Peyer's patch (tissue), 4 donors: ENCODE measurements at regions not wholly inside any gene's neighbourhood (a gene's known extent, or its start where the extent isn't known, plus 50 kb on each side); places are given as distances from the start of the nearest gene placed in this dataset.

ENCODE experiments used
- DNase-seq, 3 donors: peaks; one replicate each; pipeline ENCODE4 v3.0.0-alpha.2; 2017 to 2019
- H3K27ac ChIP-seq, 4 donors: fragments of 200-600 bp; sonication (generic); one replicate each; pipeline ENCODE4 v1.5.1; 2016 to 2019
- H3K27me3 ChIP-seq, 2 donors: fragments of 200-600 bp; sonication (generic); one replicate each; pipeline ENCODE4 v1.5.1; 2019
- H3K36me3 ChIP-seq, 3 donors: fragments of 200-600 bp; sonication (generic); one replicate each; pipeline ENCODE4 v1.5.1; 2016 to 2019
- H3K4me1 ChIP-seq, 4 donors: fragments of 200-600 bp; sonication (generic); one replicate each; pipeline ENCODE4 v1.5.1; 2016 to 2019
- H3K4me3 ChIP-seq, 4 donors: fragments of 200-600 bp; sonication (generic); 1 replicate in 3 of 4; 2 replicates in 1 of 4; pipeline ENCODE4 v1.5.1; 2016 to 2019; ENCODE audit warnings: mild to moderate bottlenecking in 1 of 4
- H3K9me3 ChIP-seq, 4 donors: fragments of 200-600 bp; sonication (generic); one replicate each; pipeline ENCODE4 v1.5.1; 2016 to 2019; ENCODE audit warnings: mild to moderate bottlenecking in 1 of 4
- POLR2A ChIP-seq, 2 donors: fragments of 450-650 bp; IDR thresholded peaks; one replicate each; pipeline ENCODE4 v1.5.1; 2017; ENCODE audit warnings: antibody characterized with exemption in 2 of 2, mild to moderate bottlenecking in 2 of 2, moderate library complexity in 2 of 2
- TF ChIP-seq, protein P1 (sequence below), 6 experiments: fragments of 450-650 bp in 4 of 6; fragments of 200-600 bp in 2 of 6; sonication (generic) in 1 of 6; IDR thresholded peaks; one replicate each; pipeline ENCODE4 v1.5.1; 2017 to 2019; ENCODE audit warnings: antibody characterized with exemption in 6 of 6, mild to moderate bottlenecking in 3 of 6, moderate library complexity in 1 of 6

DNA sequence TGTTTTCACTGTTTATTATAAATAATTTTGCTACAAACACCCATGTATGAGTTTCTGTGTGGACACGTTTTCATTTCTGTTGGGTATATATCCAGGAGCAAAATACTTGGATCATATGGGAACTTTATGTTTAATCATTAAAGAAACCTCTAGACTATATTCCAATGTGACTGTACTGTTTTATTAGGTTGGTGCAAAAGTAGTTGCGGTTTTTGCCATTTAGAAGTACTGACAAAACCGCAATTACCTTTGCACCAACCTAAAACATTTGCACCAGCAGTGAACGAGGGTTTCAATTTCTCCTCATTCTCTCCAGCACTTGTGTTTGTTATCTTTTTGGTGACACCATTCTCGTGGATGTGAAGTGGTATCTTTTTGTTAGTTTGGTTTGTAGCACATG, 565.0 kb downstream of the TRIML1 start:
- no peak overlapping the region for H3K4me3 ChIP-seq
- H3K27ac ChIP-seq, result no peak overlapping the region

DNA sequence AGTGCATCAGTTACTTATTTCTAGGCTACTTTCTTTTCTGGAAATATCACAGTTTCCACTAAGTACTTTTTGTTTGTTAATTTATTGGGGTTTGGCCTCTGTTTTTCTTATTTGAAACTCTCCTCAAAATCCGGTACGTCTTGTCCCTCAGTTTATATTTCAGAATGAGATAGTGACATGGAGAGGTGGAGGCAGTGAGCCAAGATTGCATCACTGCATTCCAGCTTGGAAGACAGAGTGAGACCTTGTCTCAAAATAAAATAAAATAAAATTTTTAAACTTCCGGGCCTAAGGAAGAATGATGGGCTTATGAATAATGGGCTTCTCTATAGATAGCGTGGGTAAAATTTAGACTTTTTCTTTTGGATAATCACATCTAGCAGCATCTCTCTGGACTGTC, 567.8 kb downstream of the TRIML1 start:
- peaks cover 0 to 4% (median 0%) of the 10 kb centered on the region in 4 donors for H3K9me3 ChIP-seq
- no peaks in the 10 kb centered on the region for H3K4me1 ChIP-seq
- H3K27ac ChIP-seq, result no peak overlapping the region
- TF ChIP-seq POLR2A (IDR thresholded peaks at IDR 0.05), result no peak
- TF ChIP-seq, protein P1, sequence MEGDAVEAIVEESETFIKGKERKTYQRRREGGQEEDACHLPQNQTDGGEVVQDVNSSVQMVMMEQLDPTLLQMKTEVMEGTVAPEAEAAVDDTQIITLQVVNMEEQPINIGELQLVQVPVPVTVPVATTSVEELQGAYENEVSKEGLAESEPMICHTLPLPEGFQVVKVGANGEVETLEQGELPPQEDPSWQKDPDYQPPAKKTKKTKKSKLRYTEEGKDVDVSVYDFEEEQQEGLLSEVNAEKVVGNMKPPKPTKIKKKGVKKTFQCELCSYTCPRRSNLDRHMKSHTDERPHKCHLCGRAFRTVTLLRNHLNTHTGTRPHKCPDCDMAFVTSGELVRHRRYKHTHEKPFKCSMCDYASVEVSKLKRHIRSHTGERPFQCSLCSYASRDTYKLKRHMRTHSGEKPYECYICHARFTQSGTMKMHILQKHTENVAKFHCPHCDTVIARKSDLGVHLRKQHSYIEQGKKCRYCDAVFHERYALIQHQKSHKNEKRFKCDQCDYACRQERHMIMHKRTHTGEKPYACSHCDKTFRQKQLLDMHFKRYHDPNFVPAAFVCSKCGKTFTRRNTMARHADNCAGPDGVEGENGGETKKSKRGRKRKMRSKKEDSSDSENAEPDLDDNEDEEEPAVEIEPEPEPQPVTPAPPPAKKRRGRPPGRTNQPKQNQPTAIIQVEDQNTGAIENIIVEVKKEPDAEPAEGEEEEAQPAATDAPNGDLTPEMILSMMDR (IDR thresholded peaks at IDR 0.05), result no peak
- no peak for DNase-seq
- no peak overlapping the region for H3K4me3 ChIP-seq
- no peaks in the 10 kb centered on the region for H3K27me3 ChIP-seq
- no peaks in the 10 kb centered on the region for H3K36me3 ChIP-seq

More for the DNA sequence above, 565.0 kb downstream of the TRIML1 start:
- Histone ChIP-seq H3K27me3 (no peaks in the 10 kb centered on the region), H3K4me1 (no peaks in the 10 kb centered on the region), H3K36me3 (no peaks in the 10 kb centered on the region), H3K9me3 (peaks cover 0 to 4% (median 0%) of the 10 kb centered on the region in 4 donors)
- TF ChIP-seq, protein P1 (IDR thresholded peaks at IDR 0.05), result no peak
- TF ChIP-seq POLR2A (IDR thresholded peaks at IDR 0.05), result no peak
- no peak for DNase-seq

- no peaks in the 10 kb centered on the region for H3K9me3 ChIP-seq
- TF ChIP-seq POLR2A (IDR thresholded peaks at IDR 0.05), result no peak
- TF ChIP-seq, protein P1 (IDR thresholded peaks at IDR 0.05), result no peak
- H3K27ac ChIP-seq, result no peak overlapping the region
- H3K4me1 ChIP-seq, result no peaks in the 10 kb centered on the region
- H3K36me3 ChIP-seq, result no peaks in the 10 kb centered on the region
- no peak for DNase-seq
- H3K27me3 ChIP-seq, result no peaks in the 10 kb centered on the region
- no peak overlapping the region for H3K4me3 ChIP-seq
These were observed 575.3 kb downstream of the TRIML1 start for GRCh38 chr4:188714501-188714900.

- H3K27me3 ChIP-seq, result no peaks in the 10 kb centered on the region
- TF ChIP-seq, protein P1 (IDR thresholded peaks at IDR 0.05), result no peak
- no peak for TF ChIP-seq POLR2A (IDR thresholded peaks at IDR 0.05)
- no peaks in the 10 kb centered on the region for H3K36me3 ChIP-seq
- H3K27ac ChIP-seq, result no peak overlapping the region
- no peak overlapping the region for H3K4me3 ChIP-seq
- no peak for DNase-seq
- no peaks in the 10 kb centered on the region for H3K4me1 ChIP-seq
- no peaks in the 10 kb centered on the region for H3K9me3 ChIP-seq
These were observed 575.7 kb downstream of the TRIML1 start for GRCh38 chr4:188714907-188715306.

DNA sequence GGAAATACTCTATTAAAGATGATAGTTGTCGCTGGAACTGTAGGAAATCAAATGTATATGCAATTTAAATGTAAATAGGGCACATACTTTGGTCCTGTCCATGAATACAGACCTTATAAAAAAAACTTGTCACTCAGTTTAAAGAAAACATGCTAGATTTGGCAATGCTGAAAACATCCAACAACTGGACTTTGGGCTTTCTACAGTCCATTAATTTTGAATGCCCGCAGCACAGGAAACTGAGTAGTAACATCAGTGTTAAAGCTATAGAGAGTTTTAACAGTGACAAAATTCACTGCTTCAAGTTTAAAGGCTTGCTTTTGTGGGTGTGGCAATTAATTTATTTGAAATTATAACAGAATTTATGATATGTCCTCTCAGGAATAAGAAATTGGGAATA, 578.4 kb downstream of the TRIML1 start:
- Histone ChIP-seq H3K27me3 (no peaks in the 10 kb centered on the region), H3K36me3 (no peaks in the 10 kb centered on the region), H3K4me1 (no peaks in the 10 kb centered on the region), H3K9me3 (peaks cover 0 to 5% (median 0%) of the 10 kb centered on the region in 4 donors), H3K27ac (no peak overlapping the region), H3K4me3 (no peak overlapping the region)
- TF ChIP-seq, protein P1 (IDR thresholded peaks at IDR 0.05), result no peak
- no peak for TF ChIP-seq POLR2A (IDR thresholded peaks at IDR 0.05)
- no peak for DNase-seq

GRCh38 chr4:188719794-188720193, 580.6 kb downstream of the TRIML1 start:
- DNase-seq, result no peak
- Histone ChIP-seq H3K27me3 (no peaks in the 10 kb centered on the region), H3K27ac (no peak overlapping the region), H3K9me3 (peaks cover 0 to 5% (median 0%) of the 10 kb centered on the region in 4 donors), H3K4me3 (no peak overlapping the region), H3K4me1 (no peaks in the 10 kb centered on the region), H3K36me3 (no peaks in the 10 kb centered on the region)
- TF ChIP-seq, protein P1 (IDR thresholded peaks at IDR 0.05), result no peak
- TF ChIP-seq POLR2A (IDR thresholded peaks at IDR 0.05), result no peak
